NCI-H460 (cell line): ENCODE measurements at regions not wholly inside any gene's neighbourhood (a gene's known extent, or its start where the extent isn't known, plus 50 kb on each side); places are given as distances from the start of the nearest gene placed in this dataset.
"Not testable (repeated sequence)": the region's sequence is repeated elsewhere in the genome, so short reads cannot be mapped to it uniquely, and the experiment has no call there.

Experiments
- DNase-seq: peaks from one replicate; pipeline ENCODE4 v3.0.0-alpha.2; 2016; ENCODE audit warnings: low read depth; ENCODE audit errors: extremely low read depth

DNA sequence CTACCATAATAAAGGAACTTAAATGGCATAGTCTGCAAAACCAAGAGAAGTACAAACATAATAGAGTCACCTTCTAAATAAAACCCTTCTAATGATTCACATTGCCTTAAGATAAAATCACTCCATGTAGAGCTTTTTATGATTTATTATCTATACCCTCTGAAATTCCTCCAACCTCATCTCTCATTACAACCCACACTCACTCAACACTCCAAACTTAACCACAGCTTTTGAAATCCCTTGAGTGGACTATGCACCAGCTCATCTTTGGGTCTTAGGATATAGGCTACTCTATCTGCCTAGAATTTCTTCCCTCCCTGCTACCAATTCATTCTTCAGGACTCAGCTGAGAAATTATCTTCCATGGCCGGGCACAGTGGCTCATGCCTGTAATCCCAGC lies 122.5 kb downstream of the CETN3 start:
- DNase-seq, result no peak

- DNase-seq, result no peak
These were observed 124.0 kb downstream of the CETN3 start for GRCh38 chr5:90285581-90285980.

DNA sequence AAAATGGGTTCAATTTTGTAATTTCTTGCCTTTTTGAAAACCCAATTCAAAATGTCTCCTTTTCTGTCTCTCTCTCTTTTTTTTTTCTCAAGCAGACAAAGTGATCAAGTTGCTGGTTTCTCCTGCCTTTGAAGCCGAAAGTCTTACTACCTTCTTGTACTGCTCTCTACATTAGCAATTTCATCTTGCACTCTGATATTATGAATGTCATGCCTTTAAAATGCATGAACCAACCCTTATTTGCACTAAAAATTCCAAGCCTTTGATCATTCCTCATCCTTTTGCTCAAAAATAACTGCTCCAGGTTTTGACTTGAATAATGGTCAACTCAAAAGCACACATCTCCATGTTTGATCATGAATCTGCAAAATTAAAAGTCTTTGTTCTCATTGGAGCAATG lies 125.2 kb downstream of the CETN3 start:
- no peak for DNase-seq

- no peak for DNase-seq
These were observed 130.5 kb downstream of the CETN3 start for GRCh38 chr5:90279091-90279490.

- no peak for DNase-seq
These were observed 135.3 kb downstream of the CETN3 start for GRCh38 chr5:90274216-90274615.

GRCh38 chr5:90267646-90268045 lies 141.9 kb downstream of the CETN3 start:
- DNase-seq, result no peak

- no peak for DNase-seq
These were observed 144.1 kb downstream of the CETN3 start for GRCh38 chr5:90265545-90265857.

- peak; percentile 59 for DNase-seq
These were observed 144.6 kb downstream of the CETN3 start for GRCh38 chr5:90264689-90265544.

DNA sequence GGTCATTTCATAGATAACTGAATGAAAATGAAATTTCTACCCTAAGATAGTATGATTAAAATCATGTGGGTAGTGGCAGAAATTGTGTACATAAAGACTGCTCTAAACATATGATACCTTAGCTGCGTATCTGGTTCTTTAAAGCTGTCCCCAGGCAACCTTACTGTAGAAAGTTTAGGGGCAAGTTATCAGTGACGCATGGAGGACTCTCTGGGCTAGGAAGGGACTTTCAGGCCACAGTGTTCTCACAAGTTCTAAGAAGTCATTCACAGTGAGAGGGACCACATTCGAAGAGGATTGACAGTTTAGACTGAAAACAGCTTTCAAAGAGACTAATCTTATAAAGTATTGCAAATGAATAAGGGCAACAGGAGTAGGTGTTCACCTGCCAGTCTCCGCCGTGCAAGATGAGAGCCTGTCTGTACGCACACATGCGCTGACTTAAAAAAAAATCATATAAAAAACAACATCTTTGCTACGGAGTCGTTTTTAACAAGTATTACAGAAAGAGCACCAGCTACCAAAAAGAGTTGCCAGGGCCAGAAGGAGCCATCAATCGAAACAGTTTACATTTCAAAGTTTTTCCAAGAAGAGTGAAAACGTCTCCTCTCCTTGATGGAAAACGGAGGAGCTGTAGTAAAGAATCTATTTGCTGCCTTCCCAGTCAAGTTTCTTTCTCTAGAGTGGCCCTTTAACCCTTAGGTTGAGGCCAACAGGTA lies 146.3 kb downstream of the CETN3 start:
- DNase-seq, result no peak

- no peak for DNase-seq
These were observed 158.1 kb downstream of the CETN3 start for GRCh38 chr5:90251447-90251846.

GRCh38 chr5:90248640-90249039 lies 160.9 kb downstream of the CETN3 start:
- no peak for DNase-seq

- not testable (repeated sequence) for DNase-seq
These were observed 165.7 kb downstream of the CETN3 start for GRCh38 chr5:90243848-90244247.

GRCh38 chr5:90233476-90233875 lies 176.1 kb downstream of the CETN3 start:
- DNase-seq, result no peak

- DNase-seq, result no peak
These were observed 177.9 kb downstream of the CETN3 start for GRCh38 chr5:90231688-90232087.

DNA sequence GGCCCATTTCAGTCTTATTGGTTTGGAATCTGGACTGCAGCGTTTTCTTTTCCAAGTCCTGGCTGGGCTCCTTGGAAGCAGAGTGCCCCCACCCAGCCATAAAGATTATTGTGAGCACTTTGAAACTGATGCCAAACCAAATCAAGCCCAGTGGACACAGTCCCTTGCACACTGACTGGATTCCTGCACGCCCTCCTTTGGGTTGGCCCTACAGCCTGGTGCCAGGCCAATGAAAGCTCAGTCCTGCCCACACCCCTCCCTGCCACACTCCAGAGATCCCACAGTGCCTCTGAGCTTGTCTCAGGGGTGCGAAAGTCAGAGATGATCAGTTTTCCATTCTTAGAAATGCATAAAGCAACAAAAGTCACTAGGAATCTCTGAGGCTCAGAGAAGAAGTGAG lies 181.9 kb downstream of the CETN3 start:
- no peak for DNase-seq

GRCh38 chr5:90226433-90227099 lies 183.0 kb downstream of the CETN3 start:
- DNase-seq, result no peak

DNA sequence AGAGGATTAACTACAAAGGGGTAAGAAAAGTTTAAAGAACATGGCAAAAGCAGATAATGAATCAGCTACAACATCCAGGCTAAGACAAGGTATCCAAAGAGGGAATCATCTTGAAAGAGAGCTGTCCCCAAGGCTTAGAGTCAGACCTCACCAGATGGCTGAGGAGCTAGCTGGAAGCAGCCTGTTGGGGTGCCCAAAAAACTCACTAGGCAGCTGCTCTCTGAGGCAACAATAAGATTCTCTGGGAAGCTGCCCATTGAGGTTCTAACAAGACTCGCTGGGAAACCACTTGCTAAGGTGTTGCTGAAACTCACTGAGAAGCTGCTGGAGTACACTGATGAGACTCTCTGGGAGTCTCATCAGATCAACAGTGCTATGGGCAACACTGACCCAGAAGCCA lies 185.2 kb downstream of the CETN3 start:
- DNase-seq, result no peak

DNA sequence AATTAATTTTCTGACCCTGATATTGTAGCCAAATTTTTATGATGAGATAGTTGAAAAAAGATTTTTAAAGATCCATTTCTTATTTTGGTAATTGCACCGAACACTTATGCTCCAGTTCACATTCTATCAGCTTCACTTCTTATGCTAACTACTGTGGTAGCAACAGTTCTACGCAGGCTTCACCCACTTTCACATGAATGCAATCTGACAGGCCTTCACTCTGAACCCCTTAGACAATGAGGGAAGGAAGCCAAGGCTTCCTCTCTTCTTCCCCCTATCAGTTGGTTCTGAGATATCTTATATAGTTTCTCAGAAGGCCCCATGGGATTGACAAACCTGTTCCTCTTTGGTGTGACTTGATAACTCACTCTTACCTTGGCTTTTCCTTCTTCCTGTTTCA lies 185.8 kb downstream of the CETN3 start:
- no peak for DNase-seq

GRCh38 chr5:90221951-90222350 lies 187.6 kb downstream of the CETN3 start:
- no peak for DNase-seq

DNA sequence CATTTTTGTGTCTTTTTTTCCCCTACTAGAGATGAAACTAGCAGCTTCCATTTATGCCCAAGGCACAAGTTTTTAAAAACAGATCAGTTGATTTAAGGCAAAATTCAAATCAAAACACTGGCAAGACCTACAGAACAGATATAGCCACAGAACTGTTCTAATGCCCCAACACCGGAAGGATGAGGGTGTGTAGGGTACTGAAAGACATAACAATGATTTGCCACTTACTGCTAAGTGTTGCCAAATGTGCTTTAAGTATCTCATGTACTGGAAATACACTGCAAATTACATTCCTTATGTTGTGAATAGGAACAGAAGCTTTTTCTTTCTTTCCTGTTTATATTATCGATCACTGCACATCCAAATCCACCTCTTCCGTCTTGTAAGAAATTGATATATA lies 189.0 kb downstream of the CETN3 start:
- no peak for DNase-seq

- DNase-seq, result no peak
These were observed 194.6 kb downstream of the CETN3 start for GRCh38 chr5:90214991-90215390.

DNA sequence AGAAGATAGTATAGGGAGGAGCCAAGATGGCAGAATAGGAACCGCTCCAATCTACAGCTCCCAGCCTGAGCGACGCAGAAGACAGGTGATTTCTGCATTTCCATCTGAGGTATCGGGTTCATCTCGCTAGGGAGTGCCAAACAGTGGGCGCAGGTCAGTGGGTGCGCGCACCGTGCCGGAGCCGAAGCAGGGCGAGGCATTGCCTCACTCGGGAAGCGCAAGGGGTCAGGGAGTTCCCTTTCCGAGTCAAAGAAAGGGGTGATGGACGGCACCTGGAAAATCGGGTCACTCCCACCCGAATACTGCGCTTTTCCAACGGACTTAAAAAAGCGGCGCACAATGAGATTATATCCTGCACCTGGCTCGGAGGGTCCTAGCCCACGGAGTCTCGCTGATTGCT lies 201.2 kb downstream of the CETN3 start:
- DNase-seq, result not testable (repeated sequence)
